GM19328 (cell line): ENCODE measurements at regions not wholly inside any gene's neighbourhood (a gene's known extent, or its start where the extent isn't known, plus 50 kb on each side); places are given as distances from the start of the nearest gene placed in this dataset.
"Not testable (repeated sequence)": the region's sequence is repeated elsewhere in the genome, so short reads cannot be mapped to it uniquely, and the experiment has no call there.

Source experiments
- ATAC-seq: cut with Tn5 transposase; IDR thresholded peaks from one replicate; pipeline ENCODE4 v1.9.1; 2021; ENCODE audit warnings: mild to moderate bottlenecking, moderate library complexity; ENCODE audit not compliant: unreplicated experiment

- no peak for ATAC-seq
These were observed 642.5 kb downstream of the ACTR3B start for GRCh38 chr7:153401795-153402720.

DNA sequence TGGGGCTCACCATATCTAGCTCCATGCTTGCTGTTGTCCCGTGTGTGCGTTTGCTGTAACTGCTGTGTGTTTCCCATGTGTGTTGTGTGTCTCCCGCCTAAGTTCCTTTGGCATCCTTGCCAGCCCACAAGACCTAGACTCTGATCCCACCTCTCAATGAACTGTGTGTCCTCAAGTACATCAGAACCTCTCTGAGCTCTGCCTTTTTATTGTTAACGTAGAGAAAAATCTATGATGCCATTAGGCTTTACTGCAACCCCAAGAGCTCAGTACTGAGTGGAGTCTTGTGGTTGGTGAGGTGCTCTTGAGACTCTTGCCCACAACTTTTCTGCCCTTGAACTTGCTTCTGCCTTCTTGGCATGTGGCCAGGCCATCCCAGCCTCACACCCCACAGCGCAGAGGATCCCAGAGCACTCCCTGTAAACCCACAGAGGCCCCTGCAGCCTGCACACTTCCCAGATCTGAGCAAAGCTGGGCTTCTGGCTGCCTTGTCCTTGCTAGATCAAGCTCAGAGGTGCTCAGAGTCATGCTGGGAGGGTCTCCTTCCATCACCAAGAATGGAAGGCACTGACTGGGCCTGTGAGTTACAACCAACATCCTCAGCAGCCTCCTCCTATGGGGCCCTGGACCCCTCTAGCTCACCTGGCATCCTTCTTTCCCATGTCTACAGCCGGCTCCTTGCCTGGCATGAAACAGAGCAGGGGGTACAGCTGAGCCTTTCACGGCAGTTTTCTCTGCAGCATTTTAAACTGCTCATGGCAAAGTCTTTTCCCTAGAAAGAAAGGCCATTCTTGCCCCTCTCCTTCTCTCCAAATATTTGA lies 643.4 kb downstream of the ACTR3B start:
- no peak for ATAC-seq

- no peak for ATAC-seq
These were observed 644.6 kb downstream of the ACTR3B start for GRCh38 chr7:153404124-153404523.

DNA sequence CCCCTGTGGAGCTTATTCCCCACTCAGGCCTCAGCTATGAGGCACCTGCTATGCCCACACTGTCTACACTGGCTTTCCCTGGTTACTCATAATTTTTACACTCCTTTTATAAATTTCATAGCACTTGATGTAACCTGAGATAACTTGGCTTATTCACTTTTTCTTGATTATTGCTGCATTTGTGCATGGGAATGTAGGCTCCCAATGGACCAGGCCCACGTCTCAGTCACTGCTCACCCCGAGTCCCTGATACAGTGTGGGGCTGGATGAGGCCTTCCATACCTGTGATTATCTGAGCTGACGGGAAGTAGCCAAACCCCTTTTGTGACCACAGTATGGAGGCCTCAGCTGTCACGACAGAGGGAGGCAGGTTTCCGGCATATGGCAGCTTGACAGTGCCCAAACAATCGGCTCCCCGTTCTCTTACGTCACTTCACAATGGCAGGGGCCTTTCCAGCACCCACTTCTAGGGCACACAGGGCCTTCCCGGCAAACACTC lies 645.3 kb downstream of the ACTR3B start:
- ATAC-seq: no peak

DNA sequence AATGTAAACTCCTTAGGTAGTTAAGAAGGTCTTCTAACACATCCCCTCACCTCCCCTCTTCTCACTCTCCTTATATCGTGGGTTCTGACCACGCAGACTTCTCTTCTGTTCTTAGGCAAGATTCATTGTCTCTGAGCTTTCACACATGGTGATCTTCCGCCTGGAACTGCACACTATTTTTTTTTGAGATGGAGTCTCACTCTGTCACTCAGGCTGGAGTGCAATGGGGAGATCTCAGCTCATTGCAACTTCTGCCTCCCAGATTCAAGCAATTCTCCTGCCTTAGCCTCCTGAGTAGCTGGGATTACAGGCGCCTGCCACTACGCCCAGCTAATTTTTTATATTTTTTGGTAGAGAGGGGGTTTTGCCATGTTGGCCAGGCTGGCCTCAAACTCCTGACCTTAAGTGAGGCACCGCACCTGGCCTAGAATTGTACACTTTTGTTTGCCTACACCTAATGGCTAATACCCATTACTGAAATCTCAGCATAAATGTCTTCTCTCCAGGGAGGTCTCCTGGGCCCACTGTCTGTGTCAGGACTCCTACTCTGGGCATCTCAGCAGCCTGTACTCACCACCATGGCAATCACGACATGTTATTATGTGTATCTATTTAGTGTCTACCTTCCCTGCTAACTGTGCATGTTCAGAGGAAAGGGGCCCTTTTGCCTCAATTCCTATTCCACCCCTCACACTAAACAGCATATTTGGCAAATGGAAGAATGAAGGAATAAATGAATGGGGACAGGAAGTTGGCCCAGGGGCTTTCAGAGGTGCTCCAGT lies 646.3 kb upstream of the DPP6 start:
- ATAC-seq: no peak

DNA sequence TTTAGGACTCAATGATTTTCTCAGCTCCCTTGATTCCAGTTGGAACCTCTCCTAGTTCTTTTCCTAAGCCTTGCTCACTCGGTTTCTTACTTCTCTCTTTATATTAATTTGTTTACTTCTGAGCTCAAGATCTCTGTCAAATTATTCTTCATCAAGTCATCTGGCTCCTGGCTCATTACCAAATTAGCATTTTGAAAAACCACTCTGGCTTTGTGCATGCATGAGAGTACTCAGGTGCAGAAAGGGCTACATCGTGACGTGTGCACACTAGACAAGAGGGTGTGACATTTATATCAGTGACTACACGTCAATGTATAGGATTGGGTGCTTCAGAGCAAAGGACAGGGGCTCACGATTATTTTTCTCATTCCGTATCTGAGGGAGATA lies 645.7 kb upstream of the DPP6 start:
- ATAC-seq: no peak

DNA sequence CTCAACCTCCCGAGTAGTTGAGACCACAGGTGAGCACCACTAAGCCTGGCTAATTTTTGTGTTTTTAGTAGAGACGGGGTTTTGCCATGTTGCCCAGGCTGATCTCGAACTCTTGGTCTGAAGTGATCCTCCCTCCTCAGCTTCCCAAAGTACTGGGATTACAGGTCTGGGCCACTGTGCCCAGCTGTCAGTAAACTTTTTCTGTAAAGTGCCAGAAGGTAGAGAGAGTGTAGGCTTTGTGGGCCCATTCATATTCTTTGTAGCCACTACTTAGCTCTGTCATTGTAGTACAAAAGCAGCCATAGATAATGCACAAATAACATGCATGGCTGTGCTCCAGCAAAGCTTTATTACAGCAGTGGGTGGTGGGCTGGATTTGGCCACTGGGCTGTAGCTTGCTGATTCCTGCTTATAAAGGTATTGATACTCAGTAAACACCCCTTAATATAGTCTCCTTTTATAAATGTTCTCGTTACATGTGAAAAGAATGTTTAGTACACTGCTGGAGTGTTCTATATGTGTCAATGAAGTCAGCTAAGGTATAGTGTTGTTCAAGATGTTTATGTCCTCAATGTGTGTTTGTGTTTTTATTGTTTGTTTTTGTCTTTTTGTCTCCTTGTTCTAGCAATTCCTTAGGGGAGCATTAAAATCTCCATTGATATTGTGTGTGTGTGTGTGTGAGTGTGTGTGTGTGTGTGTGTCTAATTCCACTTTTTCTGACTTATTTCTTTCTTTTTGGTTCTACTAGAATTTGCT lies 644.7 kb upstream of the DPP6 start:
- ATAC-seq: no peak

DNA sequence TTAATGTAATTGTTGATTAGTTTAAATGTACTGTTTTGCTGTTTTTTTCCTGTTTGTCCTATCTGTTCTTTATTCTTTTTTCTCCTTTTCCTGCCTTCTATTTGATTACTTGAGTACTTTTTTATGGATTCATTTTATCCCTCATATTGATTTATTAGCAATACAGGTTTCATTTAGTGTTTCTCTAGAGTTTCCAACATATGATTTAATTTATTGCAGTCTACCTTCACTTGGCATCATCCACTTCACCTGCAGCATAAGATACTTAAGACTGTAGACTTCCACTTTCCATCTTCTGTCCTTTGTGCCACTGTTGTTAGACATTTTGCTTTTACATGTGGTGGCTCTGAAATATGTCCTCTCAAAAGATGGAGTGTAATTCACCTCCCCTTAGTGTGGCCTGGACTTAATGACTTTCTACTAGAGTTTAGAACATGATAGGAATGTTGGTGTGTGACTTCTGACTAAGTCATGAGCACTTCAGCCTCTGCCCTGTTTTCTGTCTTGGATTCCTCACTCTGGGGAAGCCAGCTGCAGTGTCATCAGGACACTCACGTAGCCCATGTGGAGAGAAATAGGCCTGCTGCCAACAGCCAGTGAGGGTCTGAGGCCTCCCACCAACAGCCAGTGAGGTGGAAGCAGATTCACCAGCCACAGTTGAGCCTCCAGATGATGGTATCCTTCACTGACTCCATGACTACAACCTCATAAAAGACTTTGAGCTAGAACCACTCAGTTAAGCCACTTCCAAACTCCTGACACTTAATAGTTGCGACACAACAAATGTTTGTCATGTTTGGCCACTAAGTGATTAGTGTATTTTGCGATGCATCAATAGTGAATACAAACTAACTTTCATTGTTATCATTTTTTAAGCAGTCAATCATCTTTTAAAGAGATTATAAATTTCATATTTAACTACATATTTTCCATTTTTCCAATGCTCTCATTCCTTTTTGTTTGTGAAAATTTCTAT lies 643.5 kb upstream of the DPP6 start:
- no peak for ATAC-seq

- ATAC-seq: not testable (repeated sequence)
These were observed 642.4 kb upstream of the DPP6 start for GRCh38 chr7:153409567-153410342.

- ATAC-seq: not testable (repeated sequence)
These were observed 641.1 kb upstream of the DPP6 start for GRCh38 chr7:153410997-153411642.

- ATAC-seq: not testable (repeated sequence)
These were observed 639.9 kb upstream of the DPP6 start for GRCh38 chr7:153412114-153412823.

DNA sequence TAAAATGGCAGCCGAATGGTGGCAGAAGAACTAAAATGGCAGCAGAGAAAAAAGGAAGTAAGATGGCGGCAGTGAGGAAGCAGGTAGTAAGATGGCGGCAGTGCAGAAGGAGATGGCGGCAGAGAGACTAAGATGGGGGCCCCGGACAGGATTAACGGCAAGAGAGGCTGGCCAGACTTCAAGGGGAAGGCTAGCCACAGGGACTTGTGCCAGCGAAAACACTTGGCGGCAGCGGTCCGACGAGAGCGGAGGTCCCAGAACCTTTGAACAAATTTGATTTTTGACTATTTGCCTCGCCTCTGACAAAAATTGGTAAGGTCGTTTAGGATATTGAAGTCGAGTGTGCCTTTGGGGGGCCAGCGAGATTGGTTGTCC lies 639.4 kb upstream of the DPP6 start:
- not testable (repeated sequence) for ATAC-seq

DNA sequence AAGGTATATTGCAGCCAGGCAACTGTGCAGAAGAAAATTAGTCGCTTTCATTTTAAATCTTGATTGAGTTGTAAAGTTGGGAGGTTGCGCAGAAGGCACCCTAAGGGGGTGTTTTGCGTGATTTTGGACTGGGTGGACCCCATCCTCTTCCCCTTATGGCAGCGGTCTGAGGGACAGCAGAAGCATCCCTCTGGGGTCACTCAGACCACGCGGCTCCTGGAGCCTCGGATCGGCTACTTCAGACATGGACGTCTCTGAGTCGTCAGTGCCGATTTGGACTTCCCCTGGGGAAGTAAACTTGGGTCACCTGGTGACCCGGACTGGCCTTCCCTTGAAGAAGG lies 639.0 kb upstream of the DPP6 start:
- ATAC-seq: no peak

- no peak for ATAC-seq
These were observed 638.5 kb upstream of the DPP6 start for GRCh38 chr7:153413540-153414287.

DNA sequence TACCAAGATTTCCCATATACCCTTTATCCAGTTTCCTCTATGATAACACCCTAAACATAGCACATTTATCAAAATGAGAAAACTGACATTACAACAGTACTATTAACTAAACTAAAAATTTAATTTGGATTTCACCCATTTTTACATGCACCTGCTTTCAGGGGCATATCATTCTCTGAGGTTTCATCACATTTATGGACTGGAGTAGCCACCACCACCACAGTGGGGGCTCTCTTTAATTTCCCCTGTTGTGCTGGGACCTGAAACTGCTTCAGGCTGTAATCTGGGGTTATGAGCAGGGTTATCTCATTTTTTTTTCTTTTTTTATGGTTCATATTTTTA lies 637.9 kb upstream of the DPP6 start:
- no peak for ATAC-seq

- ATAC-seq: no peak
These were observed 636.6 kb upstream of the DPP6 start for GRCh38 chr7:153415632-153416031.
